ENCODE measurements at regions not wholly inside any gene's neighbourhood (a gene's known extent, or its start where the extent isn't known, plus 50 kb on each side); places are given as distances from the start of the nearest gene placed in this dataset.

DNA sequence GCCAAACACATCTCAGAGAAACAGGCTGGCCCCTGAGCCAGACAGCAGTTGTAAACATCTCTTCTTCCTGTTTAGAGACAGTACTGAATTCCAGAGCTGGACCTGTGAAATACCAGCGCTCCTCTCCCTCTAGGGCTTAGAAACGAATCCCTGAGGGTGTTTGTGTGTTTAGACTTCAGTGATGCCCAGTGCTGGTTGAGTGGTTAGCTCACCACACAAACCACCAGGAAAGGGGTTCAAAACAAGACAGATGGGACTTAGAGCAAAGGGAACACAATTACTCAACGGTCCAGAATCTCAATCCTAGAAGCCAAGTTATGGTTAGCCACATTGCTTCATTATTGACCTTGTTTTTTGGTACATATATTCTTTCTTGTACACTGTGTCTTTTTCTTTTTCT lies 108.7 kb upstream of the TMEM170B start:
- Histone ChIP-seq H3K27ac (ENCODE audit: extremely low read depth, low read depth, low read length) (no peak overlapping the region), H3K36me3 (ENCODE audit: control insufficient read depth in 2 of 2, insufficient read depth in 1 of 2, low read length in 2 of 2) (no peaks in the 10 kb centered on the region; a peak in 1 of 3 replicates), H3K9me3 (ENCODE audit: control insufficient read depth, insufficient read depth, low read depth, low read length) (no peaks in the 10 kb centered on the region), H3K4me1 (ENCODE audit: control insufficient read depth, insufficient read depth, low read length) (peaks cover 33% of the 10 kb centered on the region), H3K4me3 (ENCODE audit: low read depth, low read length) (no peak overlapping the region)
- ChIA-PET CTCF (interaction anchor here (0.9 to 1.1 kb wide), 2 partner anchors 16 to 257 kb away, joined by 4 read pairs; no protein-coding TSS in a partner anchor), POLR2A (interaction anchor here (0.5 to 1.7 kb wide), 7 partner anchors 12 to 1893 kb away, joined by 3 to 8 read pairs (median 3); partner anchors contain the start of genes NEDD9 and SMIM13)
- TF ChIP-seq ZNF585B (tag by site-specific recombination; IDR thresholded peaks at IDR 0.05) (no peak), SETDB1 (IDR thresholded peaks at IDR 0.05; ENCODE audit: insufficient read length, low read length) (no peak), KLF1 (tag by site-specific recombination; IDR thresholded peaks at IDR 0.05) (no peak), ZNF654 (tag by site-specific recombination; IDR thresholded peaks at IDR 0.05; ENCODE audit: low read depth) (no peak), ZNF624 (tag by site-specific recombination; IDR thresholded peaks at IDR 0.05) (no peak), ZNF121 (tag by site-specific recombination; IDR thresholded peaks at IDR 0.05) (no peak), ZNF175 (tag by site-specific recombination; IDR thresholded peaks at IDR 0.05) (no peak), IKZF3 (tag by site-specific recombination; IDR thresholded peaks at IDR 0.05) (no peak), ZNF37A (tag by site-specific recombination; IDR thresholded peaks at IDR 0.05) (no peak), BCL11A (tag by site-specific recombination; IDR thresholded peaks at IDR 0.05; ENCODE audit: low read depth) (no peak), ZNF623 (tag by site-specific recombination; IDR thresholded peaks at IDR 0.05) (no peak), SP3 (tag by site-specific recombination; IDR thresholded peaks at IDR 0.05) (no peak), ZFHX2 (tag by site-specific recombination; conservative IDR thresholded peaks at IDR 0.05) (no peak), ZNF132 (tag by site-specific recombination; IDR thresholded peaks at IDR 0.05; ENCODE audit: borderline replicate concordance) (no peak)
- TF ChIP-seq, protein P1, sequence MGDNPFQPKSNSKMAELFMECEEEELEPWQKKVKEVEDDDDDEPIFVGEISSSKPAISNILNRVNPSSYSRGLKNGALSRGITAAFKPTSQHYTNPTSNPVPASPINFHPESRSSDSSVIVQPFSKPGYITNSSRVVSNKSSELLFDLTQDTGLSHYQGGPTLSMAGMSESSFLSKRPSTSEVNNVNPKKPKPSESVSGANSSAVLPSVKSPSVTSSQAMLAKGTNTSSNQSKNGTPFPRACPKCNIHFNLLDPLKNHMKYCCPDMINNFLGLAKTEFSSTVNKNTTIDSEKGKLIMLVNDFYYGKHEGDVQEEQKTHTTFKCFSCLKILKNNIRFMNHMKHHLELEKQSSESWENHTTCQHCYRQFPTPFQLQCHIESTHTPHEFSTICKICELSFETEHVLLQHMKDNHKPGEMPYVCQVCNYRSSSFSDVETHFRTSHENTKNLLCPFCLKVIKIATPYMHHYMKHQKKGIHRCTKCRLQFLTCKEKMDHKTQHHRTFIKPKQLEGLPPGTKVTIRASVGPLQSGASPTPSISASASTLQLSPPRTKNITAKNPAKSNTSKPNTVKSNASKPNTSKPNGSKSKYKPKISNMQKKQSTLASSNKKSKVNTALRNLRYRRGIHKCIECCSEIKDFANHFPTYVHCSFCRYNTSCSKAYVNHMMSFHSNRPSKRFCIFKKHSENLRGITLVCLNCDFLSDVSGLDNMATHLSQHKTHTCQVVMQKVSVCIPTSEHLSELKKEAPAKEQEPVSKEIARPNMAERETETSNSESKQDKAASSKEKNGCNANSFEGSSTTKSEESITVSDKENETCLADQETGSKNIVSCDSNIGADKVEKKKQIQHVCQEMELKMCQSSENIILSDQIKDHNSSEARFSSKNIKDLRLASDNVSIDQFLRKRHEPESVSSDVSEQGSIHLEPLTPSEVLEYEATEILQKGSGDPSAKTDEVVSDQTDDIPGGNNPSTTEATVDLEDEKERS (tag by site-specific recombination; IDR thresholded peaks at IDR 0.05) = no peak

DNA sequence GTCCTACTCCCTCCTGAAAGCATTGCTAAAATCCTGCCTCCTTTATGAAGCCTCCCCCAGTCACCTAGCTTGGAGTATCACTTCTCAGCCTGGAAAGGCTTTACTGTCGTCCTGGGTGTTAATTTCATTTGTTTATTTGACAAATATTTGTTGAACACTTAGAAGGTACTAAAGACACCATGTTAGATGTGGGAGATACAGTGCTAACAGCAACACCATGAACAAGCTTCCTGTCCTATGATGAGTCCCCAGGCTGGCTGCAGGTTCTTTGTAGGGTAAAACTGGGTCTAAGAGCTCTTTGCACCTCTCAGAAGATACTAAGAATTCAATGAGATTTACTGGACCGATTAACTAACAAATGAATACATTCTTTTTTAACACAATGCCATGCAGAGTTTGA lies 109.2 kb upstream of the TMEM170B start:
- Histone ChIP-seq H3K36me3 (ENCODE audit: control insufficient read depth in 2 of 2, insufficient read depth in 1 of 2, low read length in 2 of 2) (no peaks in the 10 kb centered on the region; a peak in 1 of 3 replicates), H3K4me1 (ENCODE audit: control insufficient read depth, insufficient read depth, low read length) (peaks cover 28% of the 10 kb centered on the region), H3K9me3 (ENCODE audit: control insufficient read depth, insufficient read depth, low read depth, low read length) (no peaks in the 10 kb centered on the region), H3K4me3 (ENCODE audit: low read depth, low read length) (no peak overlapping the region), H3K27ac (ENCODE audit: extremely low read depth, low read depth, low read length) (no peak overlapping the region; the same call in 1 of the 2 replicates)
- TF ChIP-seq ZNF133 (tag by site-specific recombination; IDR thresholded peaks at IDR 0.05) (no peak), ZNF112 (tag by site-specific recombination; IDR thresholded peaks at IDR 0.05) (no peak), SP7 (tag by site-specific recombination; IDR thresholded peaks at IDR 0.05) (no peak), ZNF302 (tag by site-specific recombination; IDR thresholded peaks at IDR 0.05; ENCODE audit: low read depth) (no peak), ZNF221 (tag by site-specific recombination; IDR thresholded peaks at IDR 0.05; ENCODE audit: borderline replicate concordance) (no peak), ZNF585B (tag by site-specific recombination; IDR thresholded peaks at IDR 0.05) (no peak), GLIS1 (tag by site-specific recombination; IDR thresholded peaks at IDR 0.05) (no peak), ZNF211 (tag by site-specific recombination; IDR thresholded peaks at IDR 0.05; ENCODE audit: low read depth) (no peak), ZNF600 (tag by site-specific recombination; IDR thresholded peaks at IDR 0.05) (no peak), ZNF658 (tag by site-specific recombination; IDR thresholded peaks at IDR 0.05) (no peak)
- TF ChIP-seq, protein P2, sequence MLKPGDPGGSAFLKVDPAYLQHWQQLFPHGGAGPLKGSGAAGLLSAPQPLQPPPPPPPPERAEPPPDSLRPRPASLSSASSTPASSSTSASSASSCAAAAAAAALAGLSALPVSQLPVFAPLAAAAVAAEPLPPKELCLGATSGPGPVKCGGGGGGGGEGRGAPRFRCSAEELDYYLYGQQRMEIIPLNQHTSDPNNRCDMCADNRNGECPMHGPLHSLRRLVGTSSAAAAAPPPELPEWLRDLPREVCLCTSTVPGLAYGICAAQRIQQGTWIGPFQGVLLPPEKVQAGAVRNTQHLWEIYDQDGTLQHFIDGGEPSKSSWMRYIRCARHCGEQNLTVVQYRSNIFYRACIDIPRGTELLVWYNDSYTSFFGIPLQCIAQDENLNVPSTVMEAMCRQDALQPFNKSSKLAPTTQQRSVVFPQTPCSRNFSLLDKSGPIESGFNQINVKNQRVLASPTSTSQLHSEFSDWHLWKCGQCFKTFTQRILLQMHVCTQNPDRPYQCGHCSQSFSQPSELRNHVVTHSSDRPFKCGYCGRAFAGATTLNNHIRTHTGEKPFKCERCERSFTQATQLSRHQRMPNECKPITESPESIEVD (tag by site-specific recombination; IDR thresholded peaks at IDR 0.05) = no peak
- TF ChIP-seq, protein P3, sequence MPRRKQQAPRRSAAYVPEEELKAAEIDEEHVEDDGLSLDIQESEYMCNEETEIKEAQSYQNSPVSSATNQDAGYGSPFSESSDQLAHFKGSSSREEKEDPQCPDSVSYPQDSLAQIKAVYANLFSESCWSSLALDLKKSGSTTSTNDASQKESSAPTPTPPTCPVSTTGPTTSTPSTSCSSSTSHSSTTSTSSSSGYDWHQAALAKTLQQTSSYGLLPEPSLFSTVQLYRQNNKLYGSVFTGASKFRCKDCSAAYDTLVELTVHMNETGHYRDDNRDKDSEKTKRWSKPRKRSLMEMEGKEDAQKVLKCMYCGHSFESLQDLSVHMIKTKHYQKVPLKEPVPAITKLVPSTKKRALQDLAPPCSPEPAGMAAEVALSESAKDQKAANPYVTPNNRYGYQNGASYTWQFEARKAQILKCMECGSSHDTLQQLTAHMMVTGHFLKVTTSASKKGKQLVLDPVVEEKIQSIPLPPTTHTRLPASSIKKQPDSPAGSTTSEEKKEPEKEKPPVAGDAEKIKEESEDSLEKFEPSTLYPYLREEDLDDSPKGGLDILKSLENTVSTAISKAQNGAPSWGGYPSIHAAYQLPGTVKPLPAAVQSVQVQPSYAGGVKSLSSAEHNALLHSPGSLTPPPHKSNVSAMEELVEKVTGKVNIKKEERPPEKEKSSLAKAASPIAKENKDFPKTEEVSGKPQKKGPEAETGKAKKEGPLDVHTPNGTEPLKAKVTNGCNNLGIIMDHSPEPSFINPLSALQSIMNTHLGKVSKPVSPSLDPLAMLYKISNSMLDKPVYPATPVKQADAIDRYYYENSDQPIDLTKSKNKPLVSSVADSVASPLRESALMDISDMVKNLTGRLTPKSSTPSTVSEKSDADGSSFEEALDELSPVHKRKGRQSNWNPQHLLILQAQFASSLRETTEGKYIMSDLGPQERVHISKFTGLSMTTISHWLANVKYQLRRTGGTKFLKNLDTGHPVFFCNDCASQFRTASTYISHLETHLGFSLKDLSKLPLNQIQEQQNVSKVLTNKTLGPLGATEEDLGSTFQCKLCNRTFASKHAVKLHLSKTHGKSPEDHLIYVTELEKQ (tag by site-specific recombination; IDR thresholded peaks at IDR 0.05; ENCODE audit: borderline replicate concordance) = no peak
- CTCF ChIA-PET = interaction anchor here (0.7 to 1.1 kb wide), 2 partner anchors 14 to 257 kb away, joined by 3 to 4 read pairs; no protein-coding TSS in a partner anchor
- POLR2A ChIA-PET = interaction anchor here (1.0 to 1.3 kb wide), 2 partner anchors 151 to 335 kb away, joined by 3 read pairs; partner anchors contain the start of gene SMIM13
